ENCODE measurements at regions not wholly inside any gene's neighbourhood (a gene's known extent, or its start where the extent isn't known, plus 50 kb on each side); places are given as distances from the start of the nearest gene placed in this dataset.

GRCh38 chr12:124450376-124450750, 117.0 kb downstream of the NCOR2 start:
- Histone ChIP-seq H2BK12ac (ENCODE audit: insufficient read length, low read depth, low read length) (no peak overlapping the region), H4K20me1 (ENCODE audit: control insufficient read depth, insufficient read depth, insufficient read length) (peaks cover 2% of the 10 kb centered on the region), H2BK15ac (ENCODE audit: low read depth, low read length) (no peak overlapping the region), H2AK5ac (ENCODE audit: insufficient read length, low read length) (no peak overlapping the region), H3K4ac (ENCODE audit: low read depth, low read length) (no peak overlapping the region), H3K23me2 (ENCODE audit: insufficient read length, low read depth, low read length, poor library complexity, severe bottlenecking) (no peaks in the 10 kb centered on the region), H2BK20ac (ENCODE audit: low read depth, low read length, poor library complexity, severe bottlenecking) (no peak overlapping the region), H3K56ac (ENCODE audit: insufficient read length, low read depth, low read length) (no peak overlapping the region), H3K18ac (ENCODE audit: insufficient read length, low read depth, low read length) (no peak overlapping the region), H2BK5ac (ENCODE audit: insufficient read length, low read length) (no peak overlapping the region), H3K27me3 (ENCODE audit: insufficient read depth, low read length) (no peaks in the 10 kb centered on the region), H4K8ac (replicated peaks; ENCODE audit: insufficient read length, low read depth, low read length) (no peak overlapping the region), H4K5ac (ENCODE audit: insufficient read length, low read depth, low read length) (no peak overlapping the region), H3K23ac (ENCODE audit: insufficient read length, low read depth, low read length) (no peak overlapping the region), H3K79me2 (ENCODE audit: insufficient read depth, low read length) (no peaks in the 10 kb centered on the region), H2BK120ac (ENCODE audit: low read depth, low read length, poor library complexity, severe bottlenecking) (no peak overlapping the region), H3T11ph (ENCODE audit: low read length) (no peak overlapping the region), H4K91ac (ENCODE audit: insufficient read length, low read depth, low read length) (no peak overlapping the region), H3K79me1 (ENCODE audit: insufficient read depth, low read depth, low read length, poor library complexity, severe bottlenecking) (no peaks in the 10 kb centered on the region), H3K4me2 (ENCODE audit: insufficient read depth, insufficient read length, low read length) (no peak overlapping the region), H2AFZ (ENCODE audit: low read length) (no peak overlapping the region), H3K9me3 (ENCODE audit: control insufficient read depth, low read depth, low read length) (no peaks in the 10 kb centered on the region), H3K4me1 (ENCODE audit: insufficient read depth, low read length) (no peaks in the 10 kb centered on the region), H3K27ac (ENCODE audit: insufficient read length, low read depth, low read length) (no peak overlapping the region), H3K14ac (ENCODE audit: insufficient read depth, low read length) (no peak overlapping the region), H3K9ac (ENCODE audit: extremely low read depth, insufficient read length, low read length) (no peak overlapping the region)
- no peak overlapping the region for H3K4me3 Mint-ChIP-seq
- WGBS (ENCODE audit: extremely low coverage, insufficient read length, low lambda C conversion rate), result no CpG with 5 or more reads among the region's 15 CpGs
- H3K9me3 Mint-ChIP-seq, result no peaks in the 10 kb centered on the region
- peaks cover 9 to 21% of the 10 kb centered on the region in 2 experiments for H3K4me1 Mint-ChIP-seq
- no peak for DNase-seq
- TF ChIP-seq CTCF (conservative IDR thresholded peaks at IDR 0.05), result no peak
- peak overlapping the region in 1 of 3 experiments; percentile 53; a peak in 1 of 7 replicates for H3K27ac Mint-ChIP-seq
- no peaks in the 10 kb centered on the region; the same call in 1 of the 2 replicates for H3K27me3 Mint-ChIP-seq (ENCODE audit: low read depth)
- peaks cover 9 to 40% (median 30%) of the 10 kb centered on the region in 3 experiments; a peak in 6 of 7 replicates for H3K36me3 Mint-ChIP-seq (ENCODE audit: insufficient read depth in 1 of 3, low read depth in 3 of 3)

Measured in H9 (cell line).